Prostate gland (tissue), 2 donors: ENCODE measurements at regions not wholly inside any gene's neighbourhood (a gene's known extent, or its start where the extent isn't known, plus 50 kb on each side); places are given as distances from the start of the nearest gene placed in this dataset.
"Not testable (repeated sequence)": the region's sequence is repeated elsewhere in the genome, so short reads cannot be mapped to it uniquely, and the experiment has no call there.

ENCODE experiments used
- DNase-seq: peaks from one replicate; pipeline ENCODE4 v3.0.0-alpha.2; 2019; ENCODE audit warnings: low spot score
- H3K27ac ChIP-seq, 2 donors: fragments of 200-600 bp; sonication (generic); 2 replicates each; pipeline ENCODE4 v1.5.1; 2017 to 2019
- H3K27me3 ChIP-seq: fragments of 200-600 bp; sonication (generic); replicated peaks from 2 replicates; pipeline ENCODE4 v1.5.1; 2019; ENCODE audit not compliant: insufficient read depth
- H3K36me3 ChIP-seq, 2 donors: fragments of 200-600 bp; sonication (generic); 1 replicate in 1 of 2; 2 replicates in 1 of 2; pipeline versions ENCODE4 v1.5.1 to v1.8.1; 2017 to 2019
- H3K4me1 ChIP-seq: fragments of 200-600 bp; sonication (generic); replicated peaks from 2 replicates; pipeline ENCODE4 v1.5.1; 2019
- H3K4me3 ChIP-seq, 2 donors: fragments of 200-600 bp; sonication (generic); 2 replicates each; pipeline ENCODE4 v1.5.1; 2017 to 2019
- H3K9me3 ChIP-seq: fragments of 200-600 bp; sonication (generic); 2 replicates; pipeline ENCODE4 v1.5.1; 2017
- CTCF ChIP-seq, 4 experiments: fragments of 200-600 bp in 2 of 4; fragments of 450-650 bp in 2 of 4; sonication (generic) in 2 of 4; IDR thresholded peaks; 1 replicate in 3 of 4; 2 replicates in 1 of 4; pipeline ENCODE4 v1.5.1; 2016 to 2019; ENCODE audit warnings: antibody characterized with exemption in 4 of 4, mild to moderate bottlenecking in 2 of 4, moderate library complexity in 2 of 4
- POLR2A ChIP-seq: fragments of 450-650 bp; IDR thresholded peaks from one replicate; pipeline ENCODE4 v1.6.1; 2016; ENCODE audit warnings: antibody characterized with exemption, mild to moderate bottlenecking
- POLR2AphosphoS5 ChIP-seq: sonication (generic); formaldehyde crosslinking; IDR thresholded peaks from one replicate; pipeline ENCODE4 v1.6.1; 2017; ENCODE audit warnings: antibody characterized with exemption
- WGBS: methylation state at CpG from one replicate; pipeline ENCODE4 v1.1.5; 2018; 5-methylcytosine and 5-hydroxymethylcytosine counted together
- intact Hi-C: fragments of 100-400 bp; cut with DNase I; formaldehyde crosslinking; loops from one replicate; pipeline ENCODE4 v1.14.2; 2022

- 62% methylated on average over 8 of the region's 9 CpGs for WGBS
Observed at GRCh38 chr4:3599951-3600350, 67.7 kb upstream of the LRPAP1 start.

GRCh38 chr4:3598695-3599227 lies 66.5 kb upstream of the LRPAP1 start:
- Histone ChIP-seq H3K27ac (no peak overlapping the region), H3K9me3 (no peaks in the 10 kb centered on the region), H3K4me3 (no peak overlapping the region), H3K36me3 (no peaks in the 10 kb centered on the region), H3K4me1 (no peaks in the 10 kb centered on the region), H3K27me3 (no peaks in the 10 kb centered on the region)
- 83% methylated on average over 8 of the region's 8 CpGs for WGBS
- no peak for DNase-seq
- no peak for TF ChIP-seq POLR2AphosphoS5
- no peak for TF ChIP-seq POLR2A
- TF ChIP-seq CTCF (IDR thresholded peaks at IDR 0.05) = no peak
- intact Hi-C loops = no loop called here

More at GRCh38 chr4:3599951-3600350, 67.7 kb upstream of the LRPAP1 start:
- intact Hi-C loops = no loop called here
- Histone ChIP-seq H3K27ac (no peak overlapping the region), H3K4me3 (no peak overlapping the region), H3K9me3 (no peaks in the 10 kb centered on the region), H3K27me3 (no peaks in the 10 kb centered on the region), H3K36me3 (no peaks in the 10 kb centered on the region), H3K4me1 (no peaks in the 10 kb centered on the region)
- no peak for DNase-seq
- no peak for TF ChIP-seq CTCF (IDR thresholded peaks at IDR 0.05)
- no peak for TF ChIP-seq POLR2A
- TF ChIP-seq POLR2AphosphoS5 = no peak

DNA sequence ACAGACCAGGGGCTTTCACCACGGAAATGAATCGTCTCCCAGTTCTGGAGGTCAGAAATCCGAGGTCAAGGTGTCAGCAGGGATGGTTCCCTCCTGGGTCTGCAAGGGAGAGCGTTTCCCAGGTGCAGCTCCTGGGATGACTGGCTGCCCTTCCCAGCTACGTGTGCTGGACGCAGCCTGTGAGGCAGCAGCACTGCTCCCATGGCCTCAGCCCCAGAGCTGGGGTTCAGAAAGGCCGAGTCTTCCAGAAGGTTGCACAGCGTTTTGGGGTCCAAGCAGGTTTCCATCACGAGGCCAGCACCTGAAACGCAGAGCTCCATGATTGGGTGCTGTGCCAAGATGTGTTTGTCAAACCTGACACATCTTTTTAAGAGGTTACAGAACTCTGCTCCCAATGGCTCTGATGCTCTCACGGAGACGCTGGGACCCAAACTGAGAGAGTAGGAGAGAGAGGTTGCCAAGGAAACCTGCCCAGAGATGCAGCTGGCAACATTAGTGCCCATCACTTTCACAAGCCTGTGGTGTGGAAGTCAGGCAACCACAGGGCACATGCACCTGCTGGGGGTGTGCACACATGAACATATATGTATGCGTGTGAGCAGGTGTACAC lies 65.8 kb upstream of the LRPAP1 start:
- H3K4me1 ChIP-seq, H3K9me3 ChIP-seq, intact Hi-C loops, H3K27ac ChIP-seq, H3K4me3 ChIP-seq, H3K36me3 ChIP-seq, DNase-seq, H3K27me3 ChIP-seq: not testable (repeated sequence)
- 65% methylated on average over 13 of the region's 13 CpGs for WGBS

- H3K27me3 ChIP-seq, H3K4me1 ChIP-seq, H3K4me3 ChIP-seq, DNase-seq, intact Hi-C loops, H3K27ac ChIP-seq, H3K9me3 ChIP-seq, H3K36me3 ChIP-seq: not testable (repeated sequence)
- WGBS = 79% methylated on average over 15 of the region's 23 CpGs
Observed at GRCh38 chr4:3596957-3597733, 64.9 kb upstream of the LRPAP1 start.

DNA sequence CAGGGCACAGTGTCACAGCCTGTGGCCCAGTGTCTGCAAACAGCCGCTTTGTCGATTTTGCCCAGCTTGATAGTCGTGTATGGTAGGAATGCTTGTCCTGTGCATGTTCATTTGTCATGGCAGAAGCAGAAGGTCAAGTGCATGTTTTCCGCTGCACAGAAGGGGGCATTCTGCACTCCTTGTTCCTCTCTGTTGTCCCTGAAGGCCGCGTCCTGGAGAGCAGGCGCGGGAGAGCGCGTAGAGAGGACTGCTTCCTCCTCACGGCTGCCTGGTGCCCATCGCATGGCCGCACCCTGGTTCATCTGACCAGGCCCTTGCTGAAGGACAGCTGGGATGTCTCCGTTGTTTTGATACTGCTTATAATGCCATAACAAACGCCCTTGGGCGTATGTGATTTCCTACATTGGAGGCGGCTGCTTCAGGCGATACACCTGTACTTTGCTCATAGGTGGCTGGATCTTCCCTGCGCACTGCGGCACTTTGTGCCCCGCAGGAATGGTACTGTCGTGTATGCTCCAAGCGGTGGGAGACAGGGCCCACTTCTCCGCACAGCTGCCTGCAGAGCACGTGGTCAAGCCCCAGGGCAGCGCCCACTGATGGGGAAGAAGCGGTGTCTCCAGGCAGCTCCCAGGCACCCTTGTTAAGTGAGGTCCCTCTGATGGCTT lies 63.5 kb upstream of the LRPAP1 start:
- H3K36me3 ChIP-seq, H3K4me3 ChIP-seq, H3K9me3 ChIP-seq, intact Hi-C loops, H3K4me1 ChIP-seq, H3K27ac ChIP-seq, H3K27me3 ChIP-seq, DNase-seq: not testable (repeated sequence)
- WGBS = 85% methylated on average over 20 of the region's 27 CpGs

GRCh38 chr4:3594751-3595150 lies 62.5 kb upstream of the LRPAP1 start:
- DNase-seq, H3K36me3 ChIP-seq, H3K9me3 ChIP-seq, H3K4me1 ChIP-seq, H3K4me3 ChIP-seq, H3K27ac ChIP-seq, H3K27me3 ChIP-seq, intact Hi-C loops: not testable (repeated sequence)
- WGBS = 66% methylated on average over 9 of the region's 9 CpGs

- H3K4me3 ChIP-seq, DNase-seq, H3K27me3 ChIP-seq, intact Hi-C loops, H3K9me3 ChIP-seq, H3K36me3 ChIP-seq, H3K4me1 ChIP-seq, H3K27ac ChIP-seq: not testable (repeated sequence)
- 50% methylated on average over 21 of the region's 21 CpGs for WGBS
Observed at GRCh38 chr4:3589946-3590924, 58.0 kb upstream of the LRPAP1 start.

DNA sequence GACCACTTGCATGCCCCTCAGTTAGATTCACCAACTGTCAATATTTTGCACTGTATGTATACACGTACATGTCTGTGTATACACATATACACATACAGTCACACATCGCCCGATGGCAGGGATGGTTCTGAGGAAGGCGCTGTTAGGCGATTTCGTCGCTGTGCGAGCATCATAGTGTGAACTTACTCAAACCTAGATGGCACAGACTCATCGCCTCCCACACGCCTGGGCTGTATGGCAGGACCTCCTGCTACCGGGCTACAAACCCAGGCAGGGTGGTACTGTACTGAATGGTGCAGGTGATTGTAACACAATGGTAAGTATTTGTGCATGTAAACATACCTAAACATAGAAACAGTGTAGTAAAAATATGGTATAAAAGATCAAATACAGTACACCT lies 57.2 kb upstream of the LRPAP1 start:
- not testable (repeated sequence) for H3K36me3 ChIP-seq

GRCh38 chr4:3588517-3589194 lies 56.4 kb upstream of the LRPAP1 start:
- DNase-seq, H3K27me3 ChIP-seq, H3K4me3 ChIP-seq, H3K9me3 ChIP-seq, intact Hi-C loops, H3K4me1 ChIP-seq, H3K36me3 ChIP-seq, H3K27ac ChIP-seq: not testable (repeated sequence)
- 62% methylated on average over 8 of the region's 10 CpGs for WGBS

More for the DNA sequence above, 57.2 kb upstream of the LRPAP1 start:
- H3K9me3 ChIP-seq, H3K27ac ChIP-seq, H3K4me3 ChIP-seq, DNase-seq, H3K4me1 ChIP-seq, intact Hi-C loops, H3K27me3 ChIP-seq: not testable (repeated sequence)
- 83% methylated on average over 11 of the region's 11 CpGs for WGBS
